ENCODE measurements at regions not wholly inside any gene's neighbourhood (a gene's known extent, or its start where the extent isn't known, plus 50 kb on each side); places are given as distances from the start of the nearest gene placed in this dataset.

DNA sequence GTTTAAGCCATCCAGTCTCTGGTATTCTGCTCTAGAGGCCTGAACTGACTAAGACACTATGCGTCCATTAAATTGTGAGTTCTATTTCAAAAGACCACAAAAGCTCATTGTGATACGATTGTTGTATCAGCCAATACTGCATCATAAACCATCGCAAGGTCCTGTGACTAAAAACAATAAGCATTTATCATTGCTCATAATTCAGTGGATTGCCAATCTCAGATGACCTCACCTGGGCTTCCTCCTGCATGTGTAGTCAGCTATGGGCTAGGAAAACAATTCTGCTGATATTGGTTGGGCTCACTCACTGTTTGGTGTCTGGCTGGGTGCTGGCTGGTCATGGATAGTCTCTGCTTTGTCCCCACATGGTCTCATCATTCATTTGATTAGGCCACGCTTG, 592.7 kb upstream of the BTBD3 start:
- H3K4me2 ChIP-seq: no peak overlapping the region
- H3F3A ChIP-seq (ENCODE audit: insufficient read depth, low read depth): no peaks in the 10 kb centered on the region
- no peaks in the 10 kb centered on the region for H3K79me2 ChIP-seq (ENCODE audit: low read depth)
- ChIA-PET CTCF (no interaction called here), POLR2A (ENCODE audit: unreplicated experiment) (no interaction called here)
- H3K4me1 ChIP-seq (replicated peaks; ENCODE audit: insufficient read depth): no peaks in the 10 kb centered on the region
- H3K27me3 ChIP-seq (ENCODE audit: insufficient read depth, low read depth): no peaks in the 10 kb centered on the region
- intact Hi-C loops (cut with micrococcal nuclease; ENCODE audit: unreplicated experiment): no loop called here
- no peak overlapping the region for H3K27ac ChIP-seq
- H3K36me3 ChIP-seq (ENCODE audit: low read depth): no peaks in the 10 kb centered on the region
- no peak overlapping the region for H2AFZ ChIP-seq
- BruUV-seq (replicated peaks): no TSS peak
- TF ChIP-seq, protein P1, sequence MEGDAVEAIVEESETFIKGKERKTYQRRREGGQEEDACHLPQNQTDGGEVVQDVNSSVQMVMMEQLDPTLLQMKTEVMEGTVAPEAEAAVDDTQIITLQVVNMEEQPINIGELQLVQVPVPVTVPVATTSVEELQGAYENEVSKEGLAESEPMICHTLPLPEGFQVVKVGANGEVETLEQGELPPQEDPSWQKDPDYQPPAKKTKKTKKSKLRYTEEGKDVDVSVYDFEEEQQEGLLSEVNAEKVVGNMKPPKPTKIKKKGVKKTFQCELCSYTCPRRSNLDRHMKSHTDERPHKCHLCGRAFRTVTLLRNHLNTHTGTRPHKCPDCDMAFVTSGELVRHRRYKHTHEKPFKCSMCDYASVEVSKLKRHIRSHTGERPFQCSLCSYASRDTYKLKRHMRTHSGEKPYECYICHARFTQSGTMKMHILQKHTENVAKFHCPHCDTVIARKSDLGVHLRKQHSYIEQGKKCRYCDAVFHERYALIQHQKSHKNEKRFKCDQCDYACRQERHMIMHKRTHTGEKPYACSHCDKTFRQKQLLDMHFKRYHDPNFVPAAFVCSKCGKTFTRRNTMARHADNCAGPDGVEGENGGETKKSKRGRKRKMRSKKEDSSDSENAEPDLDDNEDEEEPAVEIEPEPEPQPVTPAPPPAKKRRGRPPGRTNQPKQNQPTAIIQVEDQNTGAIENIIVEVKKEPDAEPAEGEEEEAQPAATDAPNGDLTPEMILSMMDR (conservative IDR thresholded peaks at IDR 0.05): no peak
- no peak for TF ChIP-seq EZH2 (IDR thresholded peaks at IDR 0.05; ENCODE audit: low read depth)
- no peaks in the 10 kb centered on the region for H3K9me2 ChIP-seq (ENCODE audit: insufficient read depth)
- H3K9me3 ChIP-seq (ENCODE audit: insufficient read depth, low read depth): no peaks in the 10 kb centered on the region
- H3K4me3 ChIP-seq: no peak overlapping the region
- no peak for DNase-seq
- H4K20me1 ChIP-seq (ENCODE audit: insufficient read depth): no peaks in the 10 kb centered on the region

DNA sequence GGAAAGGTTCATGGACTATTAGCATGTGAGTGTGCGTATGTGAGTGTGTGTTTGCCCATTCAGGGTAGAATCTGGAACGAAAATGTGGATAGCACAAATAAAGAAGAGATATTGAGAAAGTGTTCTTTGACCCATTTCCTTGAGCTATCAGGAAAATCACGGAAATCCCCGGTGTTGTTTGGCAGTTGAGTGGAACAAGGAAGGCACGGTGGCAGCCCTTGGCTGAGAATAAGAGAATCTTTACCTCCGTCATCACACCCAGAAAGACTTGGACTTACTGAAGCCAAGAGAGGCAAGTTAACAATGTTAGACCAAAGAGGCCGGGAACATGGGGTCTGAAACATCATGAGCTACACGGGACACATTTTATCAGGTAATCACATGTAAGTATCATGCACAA, 588.9 kb upstream of the BTBD3 start:
- Histone ChIP-seq H3K9me2 (ENCODE audit: insufficient read depth) (no peaks in the 10 kb centered on the region), H2AFZ (no peak overlapping the region), H3K9me3 (ENCODE audit: insufficient read depth, low read depth) (no peaks in the 10 kb centered on the region), H3K4me2 (no peak overlapping the region), H3K27ac (no peak overlapping the region), H3K79me2 (ENCODE audit: low read depth) (no peaks in the 10 kb centered on the region), H3K4me3 (no peak overlapping the region), H3K36me3 (ENCODE audit: low read depth) (no peaks in the 10 kb centered on the region), H3K4me1 (replicated peaks; ENCODE audit: insufficient read depth) (no peaks in the 10 kb centered on the region), H3F3A (ENCODE audit: insufficient read depth, low read depth) (no peaks in the 10 kb centered on the region), H3K27me3 (ENCODE audit: insufficient read depth, low read depth) (no peaks in the 10 kb centered on the region), H4K20me1 (ENCODE audit: insufficient read depth) (no peaks in the 10 kb centered on the region)
- BruUV-seq (replicated peaks): no TSS peak
- CTCF ChIA-PET: no interaction called here
- no peak for DNase-seq
- POLR2A ChIA-PET (ENCODE audit: unreplicated experiment): no interaction called here
- TF ChIP-seq, protein P1 (conservative IDR thresholded peaks at IDR 0.05): no peak
- TF ChIP-seq EZH2 (IDR thresholded peaks at IDR 0.05; ENCODE audit: low read depth): no peak
- intact Hi-C loops (cut with micrococcal nuclease; ENCODE audit: unreplicated experiment): no loop called here

DNA sequence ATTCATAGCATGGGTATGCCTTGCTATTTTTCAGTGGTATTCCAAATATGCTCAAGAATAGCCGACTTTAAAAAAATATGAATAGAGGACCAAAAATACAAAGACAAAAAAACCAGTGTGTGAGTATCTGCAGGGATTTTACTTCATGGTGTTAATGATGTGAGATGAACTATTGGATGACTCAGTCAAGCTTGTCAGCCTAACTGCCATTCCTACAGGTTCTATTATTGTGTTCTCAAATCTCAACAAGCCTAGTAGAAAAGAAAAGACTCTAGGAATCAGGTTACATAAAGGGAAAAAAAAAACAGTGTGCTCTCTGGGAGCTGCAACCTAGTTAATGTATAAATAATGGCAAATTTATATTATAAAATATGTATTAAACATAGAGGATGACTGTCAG, 588.4 kb upstream of the BTBD3 start:
- Histone ChIP-seq H3K36me3 (ENCODE audit: low read depth) (no peaks in the 10 kb centered on the region), H2AFZ (no peak overlapping the region), H3F3A (ENCODE audit: insufficient read depth, low read depth) (no peaks in the 10 kb centered on the region), H3K4me2 (no peak overlapping the region), H3K4me1 (replicated peaks; ENCODE audit: insufficient read depth) (no peaks in the 10 kb centered on the region), H3K4me3 (no peak overlapping the region), H3K9me3 (ENCODE audit: insufficient read depth, low read depth) (no peaks in the 10 kb centered on the region), H3K27ac (no peak overlapping the region), H3K79me2 (ENCODE audit: low read depth) (no peaks in the 10 kb centered on the region), H3K27me3 (ENCODE audit: insufficient read depth, low read depth) (no peaks in the 10 kb centered on the region), H4K20me1 (ENCODE audit: insufficient read depth) (no peaks in the 10 kb centered on the region), H3K9me2 (ENCODE audit: insufficient read depth) (no peaks in the 10 kb centered on the region)
- ChIA-PET POLR2A (ENCODE audit: unreplicated experiment) (no interaction called here), CTCF (no interaction called here)
- no peak for DNase-seq
- TF ChIP-seq, protein P1 (conservative IDR thresholded peaks at IDR 0.05): no peak
- no peak for TF ChIP-seq EZH2 (IDR thresholded peaks at IDR 0.05; ENCODE audit: low read depth)
- BruUV-seq (replicated peaks): no TSS peak
- intact Hi-C loops (cut with micrococcal nuclease; ENCODE audit: unreplicated experiment): no loop called here
